Tibial nerve (tissue), 4 donors: ENCODE measurements at regions not wholly inside any gene's neighbourhood (a gene's known extent, or its start where the extent isn't known, plus 50 kb on each side); places are given as distances from the start of the nearest gene placed in this dataset.

ENCODE experiments used
- DNase-seq, 2 donors: peaks; one replicate each; pipeline ENCODE4 v3.0.0-alpha.2; 2019; ENCODE audit warnings: low spot score in 2 of 2
- H3K27ac ChIP-seq, 4 donors: fragments of 200-600 bp; sonication (generic) in 3 of 4; one replicate each; pipeline ENCODE4 v1.5.1; 2017 to 2019; ENCODE audit warnings: mild to moderate bottlenecking in 1 of 4
- H3K27me3 ChIP-seq, 2 donors: fragments of 200-600 bp; sonication (generic) in 1 of 2; one replicate each; pipeline versions ENCODE4 v1.5.1 to v1.6.0; 2017 to 2019
- H3K36me3 ChIP-seq, 3 donors: fragments of 200-600 bp; sonication (generic); one replicate each; pipeline ENCODE4 v1.5.1; 2018 to 2019
- H3K4me1 ChIP-seq, 4 donors: fragments of 200-600 bp; sonication (generic) in 3 of 4; one replicate each; pipeline ENCODE4 v1.5.1; 2017 to 2019
- H3K4me3 ChIP-seq, 4 donors: fragments of 200-600 bp; sonication (generic) in 3 of 4; one replicate each; pipeline ENCODE4 v1.5.1; 2017 to 2019; ENCODE audit warnings: mild to moderate bottlenecking in 1 of 4, moderate library complexity in 1 of 4
- H3K9me3 ChIP-seq, 4 donors: fragments of 200-600 bp; sonication (generic) in 3 of 4; one replicate each; pipeline ENCODE4 v1.5.1; 2017 to 2019
- EP300 ChIP-seq, 2 donors: sonication (generic); formaldehyde crosslinking; IDR thresholded peaks; one replicate each; pipeline ENCODE4 v1.6.1; 2017; ENCODE audit warnings: antibody characterized with exemption in 2 of 2, mild to moderate bottlenecking in 1 of 2
- POLR2A ChIP-seq, 2 donors: fragments of 450-650 bp; IDR thresholded peaks; one replicate each; pipeline ENCODE4 v1.6.1; 2017; ENCODE audit warnings: antibody characterized with exemption in 2 of 2, mild to moderate bottlenecking in 2 of 2, moderate library complexity in 2 of 2
- WGBS, 2 donors: methylation state at CpG; one replicate each; pipeline ENCODE4 v1.1.5; 2018; 5-methylcytosine and 5-hydroxymethylcytosine counted together
- TF ChIP-seq, protein P1 (sequence below), 5 experiments: fragments of 200-600 bp in 3 of 5; fragments of 450-650 bp in 2 of 5; sonication (generic) in 3 of 5; IDR thresholded peaks; one replicate each; pipeline ENCODE4 v1.5.1; 2016 to 2019; ENCODE audit warnings: antibody characterized with exemption in 5 of 5, mild to moderate bottlenecking in 3 of 5, moderate library complexity in 2 of 5

DNA sequence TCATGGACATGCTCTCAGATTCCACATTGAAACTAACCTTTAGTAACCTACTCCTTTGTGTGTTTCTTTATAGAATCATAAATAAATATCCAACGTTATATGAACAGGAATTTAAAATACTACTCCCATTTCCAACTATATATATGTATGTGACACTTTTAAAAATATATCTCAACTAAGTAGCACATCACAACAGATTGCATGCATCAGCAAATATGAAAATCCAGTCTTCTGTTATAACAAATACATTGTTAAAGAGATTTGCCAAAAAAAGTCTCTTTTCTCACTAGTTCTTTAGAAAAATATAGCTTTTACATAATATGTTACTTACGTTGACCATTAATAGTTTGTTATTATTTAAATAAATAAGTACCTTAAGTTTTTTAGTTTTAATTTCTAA, 1608.6 kb upstream of the RAG2 start:
- TF ChIP-seq EP300 (IDR thresholded peaks at IDR 0.05) (no peak), POLR2A (IDR thresholded peaks at IDR 0.05) (no peak)
- TF ChIP-seq, protein P1, sequence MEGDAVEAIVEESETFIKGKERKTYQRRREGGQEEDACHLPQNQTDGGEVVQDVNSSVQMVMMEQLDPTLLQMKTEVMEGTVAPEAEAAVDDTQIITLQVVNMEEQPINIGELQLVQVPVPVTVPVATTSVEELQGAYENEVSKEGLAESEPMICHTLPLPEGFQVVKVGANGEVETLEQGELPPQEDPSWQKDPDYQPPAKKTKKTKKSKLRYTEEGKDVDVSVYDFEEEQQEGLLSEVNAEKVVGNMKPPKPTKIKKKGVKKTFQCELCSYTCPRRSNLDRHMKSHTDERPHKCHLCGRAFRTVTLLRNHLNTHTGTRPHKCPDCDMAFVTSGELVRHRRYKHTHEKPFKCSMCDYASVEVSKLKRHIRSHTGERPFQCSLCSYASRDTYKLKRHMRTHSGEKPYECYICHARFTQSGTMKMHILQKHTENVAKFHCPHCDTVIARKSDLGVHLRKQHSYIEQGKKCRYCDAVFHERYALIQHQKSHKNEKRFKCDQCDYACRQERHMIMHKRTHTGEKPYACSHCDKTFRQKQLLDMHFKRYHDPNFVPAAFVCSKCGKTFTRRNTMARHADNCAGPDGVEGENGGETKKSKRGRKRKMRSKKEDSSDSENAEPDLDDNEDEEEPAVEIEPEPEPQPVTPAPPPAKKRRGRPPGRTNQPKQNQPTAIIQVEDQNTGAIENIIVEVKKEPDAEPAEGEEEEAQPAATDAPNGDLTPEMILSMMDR (IDR thresholded peaks at IDR 0.05), result no peak
- no peak overlapping the region for H3K4me3 ChIP-seq
- H3K36me3 ChIP-seq, result no peaks in the 10 kb centered on the region
- H3K27ac ChIP-seq, result no peak overlapping the region
- H3K9me3 ChIP-seq, result no peaks in the 10 kb centered on the region
- DNase-seq, result no peak
- 78 to 83% methylated on average over 2 of the region's 2 CpGs for WGBS, 2 donors
- H3K27me3 ChIP-seq, result no peaks in the 10 kb centered on the region
- no peaks in the 10 kb centered on the region for H3K4me1 ChIP-seq

DNA sequence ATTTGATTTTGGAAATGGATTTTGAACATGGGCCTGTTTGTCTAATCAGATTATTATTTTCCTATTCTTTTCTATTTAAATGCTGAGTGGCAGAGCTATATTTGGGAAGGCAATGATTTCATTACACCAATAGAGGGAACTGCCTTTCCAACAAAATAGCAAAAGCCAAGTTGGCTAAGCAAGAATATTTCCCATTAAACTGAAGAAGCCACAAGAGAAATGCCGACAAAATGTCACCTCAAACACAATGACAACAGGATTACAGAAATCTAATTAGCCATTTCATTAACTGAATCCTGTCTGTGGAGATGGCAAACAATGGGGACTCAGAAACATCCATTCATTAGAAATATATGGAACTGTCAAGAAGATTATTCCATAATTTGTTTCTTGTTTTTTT, 1593.1 kb upstream of the RAG2 start:
- Histone ChIP-seq H3K4me3 (no peak overlapping the region), H3K27me3 (no peaks in the 10 kb centered on the region), H3K27ac (no peak overlapping the region), H3K9me3 (no peaks in the 10 kb centered on the region), H3K36me3 (no peaks in the 10 kb centered on the region), H3K4me1 (no peaks in the 10 kb centered on the region)
- no peak for DNase-seq
- 74 to 89% methylated on average over 1 of the region's 1 CpG for WGBS, 2 donors
- TF ChIP-seq POLR2A (IDR thresholded peaks at IDR 0.05) (no peak), EP300 (IDR thresholded peaks at IDR 0.05) (no peak)
- TF ChIP-seq, protein P1 (IDR thresholded peaks at IDR 0.05), result no peak

DNA sequence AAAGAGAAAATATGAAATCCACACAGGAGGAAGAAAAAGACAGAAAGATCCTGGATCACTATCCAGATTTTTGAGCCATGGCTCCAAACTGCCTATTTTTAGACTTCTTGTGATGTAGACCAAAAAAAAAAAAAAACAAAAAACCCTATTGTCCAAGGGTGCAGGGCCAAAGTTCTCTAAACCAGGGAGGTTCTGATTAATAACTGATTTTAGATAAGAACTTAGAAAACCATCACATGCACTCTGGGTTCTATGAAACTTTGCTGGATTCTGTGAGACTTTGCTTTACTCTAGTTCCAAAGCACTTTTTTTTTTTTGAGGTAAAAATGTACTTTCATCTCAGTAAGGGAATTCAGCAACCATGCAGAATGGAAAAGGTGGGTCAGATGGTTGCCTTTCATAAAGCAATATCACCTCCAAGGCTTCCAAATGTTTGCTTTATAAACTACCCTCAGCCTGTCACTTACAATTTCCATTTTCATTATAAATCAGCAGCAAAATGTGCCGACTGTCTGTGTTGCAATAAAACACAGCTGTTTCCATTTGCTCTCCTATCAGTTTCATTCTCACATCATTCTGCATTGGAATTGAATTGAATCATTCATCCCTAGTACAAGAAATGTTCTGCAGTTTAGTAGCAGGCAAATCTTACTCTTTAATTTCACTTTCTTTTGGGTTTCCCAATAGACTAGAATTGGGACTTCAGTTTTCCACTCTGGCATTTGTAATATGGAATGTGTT, 1584.3 kb upstream of the RAG2 start:
- H3K4me1 ChIP-seq, result peaks cover 0 to 9% (median 0%) of the 10 kb centered on the region in 4 donors
- H3K27me3 ChIP-seq, result no peaks in the 10 kb centered on the region
- TF ChIP-seq EP300 (IDR thresholded peaks at IDR 0.05), result no peak
- no peaks in the 10 kb centered on the region for H3K9me3 ChIP-seq
- no peaks in the 10 kb centered on the region for H3K36me3 ChIP-seq
- no peak overlapping the region for H3K4me3 ChIP-seq
- no peak for DNase-seq
- WGBS, 2 donors, result 5 to 8% methylated on average over 1 of the region's 1 CpG
- no peak overlapping the region for H3K27ac ChIP-seq

DNA sequence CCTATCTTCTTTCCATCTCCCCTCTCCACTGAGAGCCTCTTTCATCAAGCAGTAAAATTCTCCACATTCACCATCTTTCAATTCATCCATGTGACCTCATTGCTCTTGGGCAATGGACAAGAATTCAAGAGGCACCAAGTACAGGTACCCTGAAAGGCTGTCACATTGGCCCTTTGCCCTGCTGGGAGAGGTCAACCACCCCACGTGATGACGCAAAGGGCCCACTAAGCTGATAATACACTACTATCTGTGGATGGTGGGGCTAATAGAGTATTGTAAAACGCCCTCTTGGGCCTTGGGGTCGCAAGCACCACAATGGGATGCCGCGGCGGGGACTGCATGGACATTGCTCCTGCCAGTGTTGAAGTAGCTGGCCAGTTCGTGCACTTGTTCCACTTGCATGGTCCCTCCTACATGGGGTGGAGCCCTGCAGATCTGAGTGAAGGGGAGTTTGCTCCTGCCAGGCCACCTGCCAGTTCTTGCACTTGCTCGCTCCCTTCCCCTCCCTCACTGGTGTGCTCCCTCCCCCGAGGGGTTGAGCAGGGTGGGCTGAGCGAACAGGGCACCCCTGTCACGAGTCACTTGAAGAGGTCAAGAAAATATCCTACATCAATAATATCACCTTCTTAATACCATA, 1578.8 kb upstream of the RAG2 start:
- TF ChIP-seq, protein P1 (IDR thresholded peaks at IDR 0.05), result no peak
- no peak for TF ChIP-seq POLR2A (IDR thresholded peaks at IDR 0.05)
- TF ChIP-seq EP300 (IDR thresholded peaks at IDR 0.05), result no peak
- no peak for DNase-seq
- H3K4me1 ChIP-seq, result peaks cover 0 to 4% (median 0%) of the 10 kb centered on the region in 4 donors
- no peaks in the 10 kb centered on the region for H3K36me3 ChIP-seq
- WGBS, 2 donors, result 85 to 89% methylated on average over 12 of the region's 12 CpGs
- no peak overlapping the region for H3K27ac ChIP-seq
- H3K4me3 ChIP-seq, result no peak overlapping the region
- no peaks in the 10 kb centered on the region for H3K27me3 ChIP-seq
- H3K9me3 ChIP-seq, result no peaks in the 10 kb centered on the region

DNA sequence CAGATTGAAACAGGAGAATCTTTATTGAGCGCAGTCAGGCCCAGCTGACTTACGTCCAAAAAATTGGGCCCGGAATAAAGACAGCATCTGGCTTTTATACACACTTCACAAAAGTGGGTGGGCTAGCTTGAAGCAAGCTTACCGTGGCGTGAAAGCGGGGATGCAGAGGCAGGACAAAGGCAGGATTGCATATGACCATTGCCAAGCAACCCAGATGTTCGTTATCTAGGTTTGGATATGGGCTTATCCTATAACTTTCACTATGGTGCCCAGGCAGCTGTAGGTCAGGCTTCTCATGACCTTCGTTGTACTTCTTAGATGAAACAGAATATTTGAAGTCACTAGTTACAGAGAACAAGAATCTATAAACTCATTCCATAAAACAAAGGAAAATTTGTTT, 1575.6 kb upstream of the RAG2 start:
- H3K4me3 ChIP-seq, result no peak overlapping the region
- no peak overlapping the region for H3K27ac ChIP-seq
- 76 to 87% methylated on average over 8 of the region's 8 CpGs for WGBS, 2 donors
- no peak for DNase-seq
- H3K4me1 ChIP-seq, result peaks cover 0 to 4% (median 0%) of the 10 kb centered on the region in 4 donors
- TF ChIP-seq, protein P1 (IDR thresholded peaks at IDR 0.05), result no peak
- TF ChIP-seq EP300 (IDR thresholded peaks at IDR 0.05) (no peak), POLR2A (IDR thresholded peaks at IDR 0.05) (no peak)
- no peaks in the 10 kb centered on the region for H3K27me3 ChIP-seq
- no peaks in the 10 kb centered on the region for H3K36me3 ChIP-seq
- no peaks in the 10 kb centered on the region for H3K9me3 ChIP-seq
